ENCODE measurements at regions not wholly inside any gene's neighbourhood (a gene's known extent, or its start where the extent isn't known, plus 50 kb on each side); places are given as distances from the start of the nearest gene placed in this dataset.

GRCh38 chrX:10944136-10944885, 166.8 kb upstream of the HCCS start:
- no peaks in the 10 kb centered on the region for H3K27me3 ChIP-seq
- no peaks in the 10 kb centered on the region for H3K36me3 ChIP-seq
- intact Hi-C loops (cut with DNase I): no loop called here
- TF ChIP-seq CTCF (IDR thresholded peaks at IDR 0.05): no peak
- TF ChIP-seq EP300 (IDR thresholded peaks at IDR 0.05): no peak
- TF ChIP-seq POLR2A (IDR thresholded peaks at IDR 0.05; ENCODE audit: low read depth): no peak
- no peak for TF ChIP-seq POLR2AphosphoS5 (IDR thresholded peaks at IDR 0.05)
- 78% methylated on average over 8 of the region's 8 CpGs for WGBS
- H3K9me3 ChIP-seq: no peaks in the 10 kb centered on the region
- H3K4me1 ChIP-seq: no peaks in the 10 kb centered on the region
- DNase-seq (ENCODE audit: extremely low spot score): no peak
- H3K27ac ChIP-seq (replicated peaks in 1 of 4): no peak overlapping the region
- H3K4me3 ChIP-seq: no peak overlapping the region

GRCh38 chrX:10945498-10945897, 165.6 kb upstream of the HCCS start:
- 47% methylated on average over 4 of the region's 4 CpGs for WGBS
- no peak overlapping the region for H3K4me3 ChIP-seq
- intact Hi-C loops (cut with DNase I): no loop called here

DNA sequence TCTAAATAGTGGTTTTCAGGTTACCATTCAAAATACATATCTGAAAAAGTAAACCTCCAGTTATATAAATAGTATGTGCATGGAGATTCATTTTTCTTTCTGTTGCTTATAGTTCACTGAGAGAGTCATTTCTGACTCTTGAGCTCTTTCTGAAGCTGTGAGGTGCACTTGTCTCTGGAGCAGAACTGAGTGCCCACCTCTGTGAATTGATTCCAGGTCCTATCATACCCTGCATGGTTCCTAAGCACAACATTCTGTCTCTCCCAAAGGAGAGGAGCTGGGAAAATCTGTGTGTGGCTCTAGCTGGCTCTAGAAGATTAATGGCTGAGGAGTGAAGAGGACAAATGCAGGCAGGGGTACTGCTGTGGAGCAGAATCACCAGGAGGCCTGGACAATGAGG, 161.6 kb upstream of the HCCS start:
- H3K9me3 ChIP-seq: peaks cover 0 to 9% (median under 1%) of the 10 kb centered on the region in 4 donors
- no peaks in the 10 kb centered on the region for H3K36me3 ChIP-seq
- H3K4me1 ChIP-seq: peaks cover 0 to 13% (median 2%) of the 10 kb centered on the region in 4 donors
- no peak overlapping the region for H3K27ac ChIP-seq (replicated peaks in 1 of 4)
- H3K27me3 ChIP-seq: no peaks in the 10 kb centered on the region
- TF ChIP-seq POLR2A (IDR thresholded peaks at IDR 0.05; ENCODE audit: low read depth) (no peak), EP300 (IDR thresholded peaks at IDR 0.05) (no peak), POLR2AphosphoS5 (IDR thresholded peaks at IDR 0.05) (no peak), CTCF (IDR thresholded peaks at IDR 0.05) (no peak)
- H3K4me3 ChIP-seq: no peak overlapping the region
- DNase-seq (ENCODE audit: extremely low spot score): no peak
- intact Hi-C loops (cut with DNase I): no loop called here

More at GRCh38 chrX:10945498-10945897, 165.6 kb upstream of the HCCS start:
- Histone ChIP-seq H3K27ac (replicated peaks in 1 of 4) (no peak overlapping the region), H3K36me3 (no peaks in the 10 kb centered on the region), H3K27me3 (no peaks in the 10 kb centered on the region), H3K9me3 (no peaks in the 10 kb centered on the region), H3K4me1 (no peaks in the 10 kb centered on the region)
- DNase-seq (ENCODE audit: extremely low spot score): no peak
- no peak for TF ChIP-seq CTCF (IDR thresholded peaks at IDR 0.05)
- no peak for TF ChIP-seq EP300 (IDR thresholded peaks at IDR 0.05)
- no peak for TF ChIP-seq POLR2AphosphoS5 (IDR thresholded peaks at IDR 0.05)
- no peak for TF ChIP-seq POLR2A (IDR thresholded peaks at IDR 0.05; ENCODE audit: low read depth)

DNA sequence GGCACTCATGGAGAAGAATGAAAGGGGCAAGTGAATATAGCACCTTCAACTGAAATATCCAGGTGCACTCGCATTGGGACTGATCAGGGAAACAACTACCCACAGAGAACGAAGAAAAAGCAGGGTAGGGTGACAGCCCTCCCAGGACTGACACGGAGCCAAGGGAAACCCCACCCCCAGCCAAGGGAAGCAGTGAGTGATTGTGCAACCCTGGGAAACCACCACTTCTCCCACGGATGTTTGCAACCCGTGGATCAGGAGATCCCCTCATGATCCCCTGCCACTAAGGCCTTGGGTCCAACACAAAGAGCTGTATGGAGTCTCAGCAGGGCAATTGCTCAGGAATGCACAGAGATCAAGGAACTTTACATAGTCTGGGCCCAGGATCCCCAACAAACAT, 158.5 kb upstream of the HCCS start:
- peaks cover 0 to 13% (median 2%) of the 10 kb centered on the region in 4 donors for H3K4me1 ChIP-seq
- TF ChIP-seq POLR2A (IDR thresholded peaks at IDR 0.05; ENCODE audit: low read depth) (no peak), POLR2AphosphoS5 (IDR thresholded peaks at IDR 0.05) (no peak), EP300 (IDR thresholded peaks at IDR 0.05) (no peak), CTCF (IDR thresholded peaks at IDR 0.05) (no peak)
- H3K4me3 ChIP-seq: no peak overlapping the region
- no peak overlapping the region for H3K27ac ChIP-seq (replicated peaks in 1 of 4)
- no peaks in the 10 kb centered on the region for H3K36me3 ChIP-seq
- intact Hi-C loops (cut with DNase I): no loop called here
- peaks cover 0 to 39% (median 4%) of the 10 kb centered on the region in 4 donors for H3K9me3 ChIP-seq
- 48% methylated on average over 5 of the region's 5 CpGs for WGBS
- H3K27me3 ChIP-seq: no peaks in the 10 kb centered on the region
- DNase-seq (ENCODE audit: extremely low spot score): no peak
